ENCODE measurements at regions not wholly inside any gene's neighbourhood (a gene's known extent, or its start where the extent isn't known, plus 50 kb on each side); places are given as distances from the start of the nearest gene placed in this dataset.
"Not testable (repeated sequence)": the region's sequence is repeated elsewhere in the genome, so short reads cannot be mapped to it uniquely, and the experiment has no call there.

GRCh38 chr5:71790433-71790832, 71.4 kb downstream of the CARTPT start:
- H3K4me3 ChIP-seq (ENCODE audit: low read depth, low read length): no peak overlapping the region
- DNase-seq (ENCODE audit: low read depth in 4 of 6, low spot score in 6 of 6): no peak
- 62% methylated on average over 7 of the region's 7 CpGs for WGBS (ENCODE audit: insufficient coverage)
- no peaks in the 10 kb centered on the region for H3K36me3 ChIP-seq (ENCODE audit: control insufficient read depth, insufficient read depth, low read length)
- H3K27me3 ChIP-seq (ENCODE audit: control insufficient read depth, insufficient read depth, low read length): no peaks in the 10 kb centered on the region
- H3K27ac ChIP-seq (ENCODE audit: low read depth, low read length): no peak overlapping the region
- no peaks in the 10 kb centered on the region for H3K4me1 ChIP-seq (ENCODE audit: control insufficient read depth, insufficient read depth, low read length)
- peaks cover 5% of the 10 kb centered on the region for H3K9me3 ChIP-seq (ENCODE audit: control insufficient read depth, insufficient read depth, low read length)

- not testable (repeated sequence) for H3K27ac ChIP-seq (ENCODE audit: low read depth, low read length); H3K27me3 ChIP-seq (ENCODE audit: control insufficient read depth, insufficient read depth, low read length); H3K4me1 ChIP-seq (ENCODE audit: control insufficient read depth, insufficient read depth, low read length); H3K36me3 ChIP-seq (ENCODE audit: control insufficient read depth, insufficient read depth, low read length); H3K9me3 ChIP-seq (ENCODE audit: control insufficient read depth, insufficient read depth, low read length); H3K4me3 ChIP-seq (ENCODE audit: low read depth, low read length); DNase-seq (ENCODE audit: low read depth in 4 of 6, low spot score in 6 of 6)
- WGBS (ENCODE audit: insufficient coverage): no CpG with 5 or more reads among the region's 2 CpGs
Observed at GRCh38 chr5:71792041-71792440, 73.0 kb downstream of the CARTPT start.

GRCh38 chr5:71794061-71794695, 75.1 kb downstream of the CARTPT start:
- no peaks in the 10 kb centered on the region for H3K36me3 ChIP-seq (ENCODE audit: control insufficient read depth, insufficient read depth, low read length)
- peaks cover 5% of the 10 kb centered on the region for H3K9me3 ChIP-seq (ENCODE audit: control insufficient read depth, insufficient read depth, low read length)
- 93% methylated on average over 34 of the region's 37 CpGs for whole genome bisulfite sequencing (ENCODE audit: insufficient coverage)
- no peaks in the 10 kb centered on the region for H3K4me1 ChIP-seq (ENCODE audit: control insufficient read depth, insufficient read depth, low read length)
- H3K27ac ChIP-seq (ENCODE audit: low read depth, low read length): no peak overlapping the region
- no peaks in the 10 kb centered on the region for H3K27me3 ChIP-seq (ENCODE audit: control insufficient read depth, insufficient read depth, low read length)
- no peak for DNase-seq (ENCODE audit: low read depth in 4 of 6, low spot score in 6 of 6)
- no peak overlapping the region for H3K4me3 ChIP-seq (ENCODE audit: low read depth, low read length)

GRCh38 chr5:71802673-71803072, 83.6 kb downstream of the CARTPT start:
- Histone ChIP-seq H3K36me3 (ENCODE audit: control insufficient read depth, insufficient read depth, low read length) (no peaks in the 10 kb centered on the region), H3K4me3 (ENCODE audit: low read depth, low read length) (no peak overlapping the region), H3K9me3 (ENCODE audit: control insufficient read depth, insufficient read depth, low read length) (no peaks in the 10 kb centered on the region), H3K4me1 (ENCODE audit: control insufficient read depth, insufficient read depth, low read length) (no peaks in the 10 kb centered on the region), H3K27me3 (ENCODE audit: control insufficient read depth, insufficient read depth, low read length) (no peaks in the 10 kb centered on the region), H3K27ac (ENCODE audit: low read depth, low read length) (no peak overlapping the region)
- no peak for DNase-seq (ENCODE audit: low read depth in 4 of 6, low spot score in 6 of 6)
- 81% methylated on average over 3 of the region's 4 CpGs for WGBS (ENCODE audit: insufficient coverage)

DNA sequence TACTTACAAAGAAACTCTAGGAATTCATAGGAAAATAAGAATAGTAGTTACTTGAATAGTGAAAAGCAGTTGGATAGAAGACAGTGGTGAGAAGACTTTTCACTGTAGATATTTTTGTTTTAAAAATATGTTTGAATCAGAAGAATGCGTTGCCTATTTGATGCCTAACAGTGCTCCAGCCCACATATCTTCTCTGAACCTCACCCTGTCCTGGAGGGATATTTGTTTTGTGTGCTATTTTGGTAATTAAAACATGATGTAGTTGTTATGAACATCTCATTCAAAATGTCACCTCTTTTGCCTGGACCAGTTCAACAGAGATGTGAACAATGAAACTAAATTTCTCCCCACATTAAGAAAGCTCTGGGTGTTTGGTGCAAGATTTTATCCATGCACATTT, 87.6 kb downstream of the CARTPT start:
- H3K27ac ChIP-seq (ENCODE audit: low read depth, low read length): no peak overlapping the region
- H3K4me1 ChIP-seq (ENCODE audit: control insufficient read depth, insufficient read depth, low read length): peaks cover 4% of the 10 kb centered on the region
- no CpG with 5 or more reads among the region's 1 CpG for WGBS (ENCODE audit: insufficient coverage)
- H3K27me3 ChIP-seq (ENCODE audit: control insufficient read depth, insufficient read depth, low read length): no peaks in the 10 kb centered on the region
- H3K4me3 ChIP-seq (ENCODE audit: low read depth, low read length): no peak overlapping the region
- no peaks in the 10 kb centered on the region for H3K9me3 ChIP-seq (ENCODE audit: control insufficient read depth, insufficient read depth, low read length)
- H3K36me3 ChIP-seq (ENCODE audit: control insufficient read depth, insufficient read depth, low read length): no peaks in the 10 kb centered on the region
- no peak for DNase-seq (ENCODE audit: low read depth in 4 of 6, low spot score in 6 of 6)

- Histone ChIP-seq H3K9me3 (ENCODE audit: control insufficient read depth, insufficient read depth, low read length) (no peaks in the 10 kb centered on the region), H3K27me3 (ENCODE audit: control insufficient read depth, insufficient read depth, low read length) (no peaks in the 10 kb centered on the region), H3K4me3 (ENCODE audit: low read depth, low read length) (no peak overlapping the region), H3K36me3 (ENCODE audit: control insufficient read depth, insufficient read depth, low read length) (no peaks in the 10 kb centered on the region), H3K27ac (ENCODE audit: low read depth, low read length) (no peak overlapping the region), H3K4me1 (ENCODE audit: control insufficient read depth, insufficient read depth, low read length) (peaks cover 4% of the 10 kb centered on the region)
- 58% methylated on average over 3 of the region's 4 CpGs for WGBS (ENCODE audit: insufficient coverage)
- DNase-seq (ENCODE audit: low read depth in 4 of 6, low spot score in 6 of 6): no peak
Observed at GRCh38 chr5:71807909-71808308, 88.8 kb downstream of the CARTPT start.

- whole genome bisulfite sequencing (ENCODE audit: insufficient coverage): no CpG with 5 or more reads among the region's 2 CpGs
- H3K27me3 ChIP-seq (ENCODE audit: control insufficient read depth, insufficient read depth, low read length): no peaks in the 10 kb centered on the region
- peaks cover 4% of the 10 kb centered on the region for H3K4me1 ChIP-seq (ENCODE audit: control insufficient read depth, insufficient read depth, low read length)
- no peak for DNase-seq (ENCODE audit: low read depth in 4 of 6, low spot score in 6 of 6)
- no peak overlapping the region for H3K27ac ChIP-seq (ENCODE audit: low read depth, low read length)
- H3K4me3 ChIP-seq (ENCODE audit: low read depth, low read length): no peak overlapping the region
- no peaks in the 10 kb centered on the region for H3K36me3 ChIP-seq (ENCODE audit: control insufficient read depth, insufficient read depth, low read length)
- H3K9me3 ChIP-seq (ENCODE audit: control insufficient read depth, insufficient read depth, low read length): no peaks in the 10 kb centered on the region
Observed at GRCh38 chr5:71809446-71809845, 90.4 kb downstream of the CARTPT start.

DNA sequence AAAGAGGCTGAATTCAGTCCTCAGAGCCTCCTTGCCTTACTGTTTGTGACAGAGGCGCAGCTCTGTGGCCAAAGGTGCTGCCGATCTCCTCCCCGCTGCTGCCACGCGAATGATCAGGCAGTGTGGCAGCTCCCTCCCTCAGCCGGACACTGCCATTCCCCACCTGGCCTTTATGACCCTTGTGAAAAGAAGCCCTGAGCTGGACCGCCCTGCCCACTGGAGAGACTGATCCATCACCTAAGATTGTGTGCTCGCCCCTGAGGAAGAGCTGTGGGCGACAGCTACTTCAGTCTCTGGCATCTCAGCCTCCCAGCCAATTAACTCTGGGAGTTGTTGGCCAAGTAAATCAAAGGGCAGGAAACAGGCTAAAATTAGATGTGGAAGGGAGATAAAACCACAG, 90.9 kb downstream of the CARTPT start:
- Histone ChIP-seq H3K36me3 (ENCODE audit: control insufficient read depth, insufficient read depth, low read length) (no peaks in the 10 kb centered on the region), H3K27ac (ENCODE audit: low read depth, low read length) (no peak overlapping the region), H3K4me1 (ENCODE audit: control insufficient read depth, insufficient read depth, low read length) (peaks cover 4% of the 10 kb centered on the region), H3K27me3 (ENCODE audit: control insufficient read depth, insufficient read depth, low read length) (no peaks in the 10 kb centered on the region), H3K4me3 (ENCODE audit: low read depth, low read length) (no peak overlapping the region), H3K9me3 (ENCODE audit: control insufficient read depth, insufficient read depth, low read length) (no peaks in the 10 kb centered on the region)
- peak in 1 of 6 donors; percentile 15 for DNase-seq (ENCODE audit: low read depth in 4 of 6, low spot score in 6 of 6)
- 65% methylated on average over 7 of the region's 9 CpGs for WGBS (ENCODE audit: insufficient coverage)

GRCh38 chr5:71810471-71811195, 91.6 kb downstream of the CARTPT start:
- H3K4me1 ChIP-seq (ENCODE audit: control insufficient read depth, insufficient read depth, low read length): peaks cover 4% of the 10 kb centered on the region
- H3K27me3 ChIP-seq (ENCODE audit: control insufficient read depth, insufficient read depth, low read length): no peaks in the 10 kb centered on the region
- H3K9me3 ChIP-seq (ENCODE audit: control insufficient read depth, insufficient read depth, low read length): no peaks in the 10 kb centered on the region
- 89% methylated on average over 3 of the region's 9 CpGs for WGBS (ENCODE audit: insufficient coverage)
- no peak overlapping the region for H3K4me3 ChIP-seq (ENCODE audit: low read depth, low read length)
- no peak overlapping the region for H3K27ac ChIP-seq (ENCODE audit: low read depth, low read length)
- no peaks in the 10 kb centered on the region for H3K36me3 ChIP-seq (ENCODE audit: control insufficient read depth, insufficient read depth, low read length)
- DNase-seq (ENCODE audit: low read depth in 4 of 6, low spot score in 6 of 6): no peak

- no peaks in the 10 kb centered on the region for H3K36me3 ChIP-seq (ENCODE audit: control insufficient read depth, insufficient read depth, low read length)
- no peak overlapping the region for H3K4me3 ChIP-seq (ENCODE audit: low read depth, low read length)
- no peaks in the 10 kb centered on the region for H3K9me3 ChIP-seq (ENCODE audit: control insufficient read depth, insufficient read depth, low read length)
- H3K27me3 ChIP-seq (ENCODE audit: control insufficient read depth, insufficient read depth, low read length): no peaks in the 10 kb centered on the region
- no CpG with 5 or more reads among the region's 2 CpGs for WGBS (ENCODE audit: insufficient coverage)
- peaks cover 4% of the 10 kb centered on the region for H3K4me1 ChIP-seq (ENCODE audit: control insufficient read depth, insufficient read depth, low read length)
- no peak for DNase-seq (ENCODE audit: low read depth in 4 of 6, low spot score in 6 of 6)
- no peak overlapping the region for H3K27ac ChIP-seq (ENCODE audit: low read depth, low read length)
Observed at GRCh38 chr5:71811779-71812178, 92.7 kb downstream of the CARTPT start.

Data from spinal cord (tissue), 9 donors.